Activated T-cell treated with anti-CD3 and anti-CD28 coated beads for 24 hours (primary cell): ENCODE measurements at regions not wholly inside any gene's neighbourhood (a gene's known extent, or its start where the extent isn't known, plus 50 kb on each side); places are given as distances from the start of the nearest gene placed in this dataset.

Source experiments
- DNase-seq: peaks from one replicate; pipeline ENCODE4 v3.0.0-alpha.2; 2020; ENCODE audit warnings: low read depth

- DNase-seq: no peak
Measured at GRCh38 chr20:54272901-54273488, 65.1 kb downstream of the PFDN4 start.

DNA sequence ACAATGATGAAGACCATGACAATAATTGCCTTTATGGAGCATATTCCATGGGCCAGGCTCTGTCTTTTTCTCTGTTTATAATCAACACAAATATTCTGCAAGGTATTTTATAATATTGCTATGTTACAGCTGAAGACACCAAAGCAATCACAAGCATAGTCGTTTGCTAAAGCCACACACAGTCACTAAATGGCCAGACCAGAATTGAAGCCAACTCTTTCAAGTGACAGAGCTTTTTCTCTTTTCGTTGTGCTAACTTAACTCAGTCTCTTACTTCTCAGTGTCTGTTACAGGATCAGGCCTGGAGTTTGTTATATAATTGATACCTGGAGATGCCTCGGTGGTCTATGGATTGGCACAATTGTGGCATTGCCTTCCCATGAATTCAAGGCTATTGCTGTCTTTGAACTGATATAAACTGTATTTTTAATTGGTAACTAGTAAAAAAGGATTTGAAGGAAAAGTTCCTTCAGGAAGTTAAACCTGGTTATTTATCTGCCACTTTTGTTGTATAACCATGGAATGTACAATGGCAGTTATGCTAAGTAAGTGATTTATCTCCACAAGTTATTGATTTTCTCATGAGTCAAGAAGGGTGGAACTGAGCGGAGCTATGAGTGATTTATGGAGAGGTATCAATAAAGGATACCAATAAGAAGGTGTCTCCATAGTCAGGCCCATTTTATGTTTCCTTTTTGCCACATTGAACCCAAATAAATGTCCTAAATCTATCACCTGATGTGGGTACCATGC lies 67.6 kb downstream of the PFDN4 start:
- DNase-seq: no peak

DNA sequence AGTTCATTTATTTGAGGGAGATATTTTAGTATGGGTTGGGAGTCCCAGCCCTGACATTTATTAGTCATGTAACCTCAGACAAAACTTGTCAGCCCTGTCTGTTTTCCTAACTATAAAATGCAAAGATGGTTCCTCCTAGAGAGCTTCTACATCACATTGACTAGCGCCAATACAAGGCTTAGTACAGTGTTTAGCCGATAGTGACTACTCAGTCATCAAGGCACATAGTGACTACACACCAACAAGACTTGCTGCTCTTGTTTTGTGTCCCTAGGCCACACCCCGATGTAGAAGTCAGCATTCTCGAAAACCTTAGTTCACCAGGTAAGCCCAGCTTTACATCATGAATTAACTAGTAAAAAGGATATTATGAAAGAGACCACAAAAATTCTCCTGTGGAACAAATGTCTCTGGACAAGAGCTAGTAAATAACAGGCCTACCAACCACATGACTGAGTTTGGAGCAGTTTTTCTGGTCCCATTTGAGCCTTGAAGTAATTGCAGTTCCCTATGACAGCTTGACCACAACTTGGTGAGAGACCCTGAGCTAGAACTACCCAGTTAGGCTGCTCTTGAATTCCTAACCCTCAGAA lies 68.8 kb downstream of the PFDN4 start:
- no peak for DNase-seq

DNA sequence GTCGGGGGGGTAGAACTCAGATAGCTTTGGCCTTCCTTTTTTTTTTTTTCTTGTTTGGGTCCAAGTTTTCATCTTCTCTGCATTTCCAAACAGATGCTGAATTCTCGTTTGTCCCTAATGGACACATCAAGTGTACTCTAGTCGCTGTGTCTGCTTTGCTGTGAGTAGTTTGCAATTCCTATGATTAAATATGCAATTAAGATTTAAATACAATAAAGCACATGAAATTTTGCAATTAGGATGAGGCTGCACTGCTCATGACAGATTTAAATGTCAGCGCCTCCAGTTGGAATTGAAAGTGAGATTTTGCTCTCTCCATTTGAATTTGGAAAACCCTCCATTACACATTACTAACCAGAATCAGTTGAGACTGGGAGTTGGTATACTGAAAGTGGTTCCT lies 70.4 kb downstream of the PFDN4 start:
- DNase-seq: no peak

- no peak for DNase-seq
Measured at GRCh38 chr20:54282625-54283024, 74.7 kb downstream of the PFDN4 start.

- no peak for DNase-seq
Measured at GRCh38 chr20:54283253-54283652, 75.4 kb downstream of the PFDN4 start.

GRCh38 chr20:54284928-54285704 lies 77.2 kb downstream of the PFDN4 start:
- peak; percentile 23 for DNase-seq

DNA sequence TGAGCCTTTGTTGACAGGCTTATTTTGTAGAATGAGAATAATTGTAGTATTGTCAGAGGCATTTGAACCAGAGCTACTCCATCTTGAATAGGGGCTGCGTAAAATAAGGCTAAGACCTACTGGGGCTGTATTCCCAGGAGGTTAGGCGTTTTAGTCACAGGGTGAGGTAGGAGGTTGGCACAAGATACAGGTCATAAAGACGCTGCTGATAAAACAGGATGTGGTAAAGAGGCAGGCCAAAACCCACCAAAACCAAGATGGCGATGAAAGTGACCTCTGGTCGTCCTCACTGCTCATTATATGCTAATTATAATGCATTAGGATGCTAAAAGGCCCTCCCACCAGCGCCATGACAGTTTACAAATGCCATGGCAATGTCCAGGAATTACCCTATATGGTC lies 82.7 kb downstream of the PFDN4 start:
- DNase-seq: no peak

GRCh38 chr20:54291339-54292010 lies 83.6 kb downstream of the PFDN4 start:
- DNase-seq: no peak

DNA sequence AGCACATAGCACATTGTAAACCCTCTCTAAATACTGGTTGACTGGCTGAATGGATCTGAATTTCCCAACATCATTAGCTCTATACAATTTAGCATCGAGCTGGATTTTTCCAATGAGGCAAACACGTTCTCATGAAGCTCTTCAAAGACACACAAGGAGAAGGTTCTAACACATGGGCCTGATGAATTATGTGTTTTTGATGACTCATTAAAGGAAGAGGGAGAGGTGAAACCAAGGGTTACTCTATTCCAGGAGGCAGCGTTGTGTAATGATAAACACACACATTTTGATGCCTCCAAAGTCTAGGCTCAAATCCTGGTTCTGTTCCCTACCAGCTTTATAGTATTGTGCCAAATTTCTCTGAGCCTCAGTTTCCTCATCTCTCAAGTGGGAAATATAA lies 84.3 kb downstream of the PFDN4 start:
- DNase-seq: no peak

- no peak for DNase-seq
Measured at GRCh38 chr20:54293526-54293925, 85.6 kb downstream of the PFDN4 start.

DNA sequence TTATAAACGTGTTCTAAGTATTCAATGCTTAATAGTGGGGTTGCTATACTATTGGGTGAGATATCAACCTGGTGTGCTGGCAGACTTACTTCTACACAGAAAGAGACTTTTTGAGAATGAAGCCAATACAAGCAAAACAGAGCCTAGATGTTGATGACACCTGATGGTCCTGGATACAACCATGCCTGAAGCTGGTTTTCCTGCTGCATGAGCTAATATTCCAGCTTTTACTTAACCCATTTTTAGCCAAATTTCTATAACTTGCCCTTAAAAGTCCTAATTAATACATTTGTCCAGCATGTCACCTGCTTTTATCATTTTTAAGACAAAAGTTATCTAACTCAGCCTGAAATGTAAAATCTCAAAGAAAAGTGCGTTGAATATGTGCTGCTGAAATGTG lies 86.2 kb downstream of the PFDN4 start:
- DNase-seq: no peak

- no peak for DNase-seq
Measured at GRCh38 chr20:54295686-54296085, 87.8 kb downstream of the PFDN4 start.

- no peak for DNase-seq
Measured at GRCh38 chr20:54305421-54305820, 97.5 kb downstream of the PFDN4 start.

DNA sequence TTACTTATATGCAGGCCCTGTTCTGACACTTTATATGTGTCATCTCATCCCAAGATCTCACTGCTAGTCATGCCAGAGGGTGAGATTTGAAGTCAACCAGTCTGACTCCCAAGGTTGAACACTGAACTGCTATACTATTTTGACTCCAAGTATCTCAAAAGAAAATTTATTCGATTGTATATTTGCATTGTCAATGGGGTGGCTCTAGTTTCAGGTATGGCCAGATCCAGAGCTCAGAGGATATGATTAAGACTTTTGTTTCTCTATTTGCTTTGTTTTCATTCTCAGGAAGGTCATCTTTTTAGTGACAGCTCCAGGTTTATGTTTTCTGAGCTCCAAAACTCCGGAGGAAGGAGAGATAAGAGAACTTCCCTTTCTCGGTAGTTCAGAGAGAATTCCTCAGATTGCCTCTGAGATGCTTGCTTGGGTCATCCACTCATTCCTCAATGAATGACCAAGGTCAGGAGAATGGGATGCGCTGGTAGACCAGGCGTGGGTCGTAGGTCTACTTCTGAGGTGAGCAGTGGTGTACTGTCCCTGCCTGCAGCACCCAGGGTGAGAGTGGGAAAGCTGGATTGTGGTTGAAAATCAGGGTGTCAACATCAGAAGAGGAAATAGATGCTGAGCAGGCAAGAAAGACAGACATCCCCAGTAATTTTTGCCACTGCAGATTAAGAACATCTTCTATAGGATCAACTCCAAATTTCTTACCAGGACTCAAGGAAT lies 99.3 kb downstream of the PFDN4 start:
- no peak for DNase-seq

GRCh38 chr20:54308804-54309203 lies 100.9 kb downstream of the PFDN4 start:
- DNase-seq: no peak

DNA sequence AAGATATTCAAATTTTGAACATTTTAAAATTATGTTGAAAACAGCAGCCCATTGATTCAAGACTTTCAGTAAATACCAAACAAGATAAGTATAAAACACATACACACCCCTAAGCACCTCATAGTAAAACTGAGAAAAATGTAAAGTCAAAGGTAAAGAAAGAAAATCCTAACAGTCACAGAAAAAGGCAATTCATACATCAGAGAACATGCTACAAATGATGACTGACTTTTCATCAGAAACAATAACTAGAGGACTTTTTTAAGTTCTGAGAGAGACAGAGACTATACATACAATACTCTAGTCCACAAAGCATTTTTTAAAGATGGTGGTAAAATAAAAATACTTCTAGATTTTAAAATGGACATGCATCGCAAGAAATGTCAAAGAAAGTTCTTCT lies 111.0 kb downstream of the PFDN4 start:
- no peak for DNase-seq

DNA sequence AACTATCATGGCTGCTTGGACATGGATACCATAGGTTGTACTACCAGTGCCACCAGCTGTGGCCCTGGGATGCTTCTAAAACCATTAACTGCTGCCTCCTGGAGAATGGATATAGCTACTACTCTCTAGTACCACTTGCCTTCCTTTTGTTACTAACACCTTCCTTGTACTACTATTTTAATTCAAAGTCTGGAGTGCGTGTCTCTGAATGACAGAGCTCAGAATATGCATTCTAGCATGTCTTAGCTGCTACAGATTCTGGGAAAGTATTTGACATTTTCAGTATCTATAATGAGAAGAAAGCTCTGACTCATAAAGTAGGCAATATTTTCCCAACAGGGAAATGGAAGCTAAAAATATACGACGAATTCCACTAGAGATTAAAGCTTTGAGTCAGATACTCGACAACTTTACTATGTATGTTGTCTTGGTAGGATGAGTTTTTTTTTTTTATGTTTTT lies 112.3 kb downstream of the PFDN4 start:
- no peak for DNase-seq

- no peak for DNase-seq
Measured at GRCh38 chr20:54321352-54322087, 113.6 kb downstream of the PFDN4 start.

DNA sequence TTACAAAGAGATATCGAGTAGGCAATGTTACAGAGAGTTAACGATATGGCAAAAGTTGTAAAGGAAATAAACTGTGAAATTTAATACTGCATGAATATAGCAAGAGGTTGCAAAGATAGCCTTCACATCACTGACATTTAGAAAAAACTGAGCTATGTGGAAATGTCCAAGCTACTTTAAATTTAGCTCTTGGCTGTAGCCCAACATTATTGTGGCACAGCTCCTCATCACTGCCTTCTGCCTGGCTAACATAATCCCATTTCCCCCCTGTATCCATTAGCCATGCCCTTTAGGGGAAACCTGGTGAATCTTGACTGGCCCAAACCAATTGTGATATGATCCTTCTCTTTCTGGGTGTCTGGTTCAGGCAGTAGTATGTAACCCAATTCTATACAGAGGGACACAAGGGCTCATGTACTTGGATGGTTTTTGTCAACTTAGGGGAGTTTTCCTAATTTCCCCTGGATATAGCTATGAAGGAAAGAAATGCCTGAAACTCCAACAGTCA lies 115.4 kb downstream of the PFDN4 start:
- no peak for DNase-seq

GRCh38 chr20:54324041-54324440 lies 116.2 kb downstream of the PFDN4 start:
- DNase-seq: no peak
